Left renal pelvis (tissue), 4 donors: ENCODE measurements at regions not wholly inside any gene's neighbourhood (a gene's known extent, or its start where the extent isn't known, plus 50 kb on each side); places are given as distances from the start of the nearest gene placed in this dataset.

Experiments used
- DNase-seq, 4 donors: peaks; one replicate each; pipeline ENCODE4 v3.0.0-alpha.2; 2013; ENCODE audit warnings: low read depth in 4 of 4, low spot score in 3 of 4

GRCh38 chr11:108994887-108995286 lies 330.0 kb downstream of the DDX10 start:
- DNase-seq, result no peak

GRCh38 chr11:108997826-108998225 lies 333.0 kb downstream of the DDX10 start:
- DNase-seq, result no peak

- DNase-seq, result no peak
Measured at GRCh38 chr11:109000531-109000930, 335.7 kb downstream of the DDX10 start.

- DNase-seq, result no peak
Measured at GRCh38 chr11:109001585-109001984, 336.7 kb downstream of the DDX10 start.

- DNase-seq, result no peak
Measured at GRCh38 chr11:109012991-109013390, 348.1 kb downstream of the DDX10 start.

- no peak for DNase-seq
Measured at GRCh38 chr11:109015283-109015682, 350.4 kb downstream of the DDX10 start.

- no peak for DNase-seq
Measured at GRCh38 chr11:109016724-109017123, 351.9 kb downstream of the DDX10 start.

- no peak for DNase-seq
Measured at GRCh38 chr11:109017489-109017888, 352.6 kb downstream of the DDX10 start.

- no peak for DNase-seq
Measured at GRCh38 chr11:109018639-109019038, 353.8 kb downstream of the DDX10 start.

GRCh38 chr11:109019342-109019936 lies 354.6 kb downstream of the DDX10 start:
- DNase-seq, result no peak

GRCh38 chr11:109023036-109023435 lies 358.2 kb downstream of the DDX10 start:
- DNase-seq, result no peak

- no peak for DNase-seq
Measured at GRCh38 chr11:109026891-109027489, 362.1 kb downstream of the DDX10 start.

GRCh38 chr11:109027851-109028250 lies 363.0 kb downstream of the DDX10 start:
- no peak for DNase-seq

GRCh38 chr11:109029927-109030326 lies 365.1 kb downstream of the DDX10 start:
- DNase-seq, result no peak

- no peak for DNase-seq
Measured at GRCh38 chr11:109033627-109034338, 368.9 kb downstream of the DDX10 start.

- no peak for DNase-seq
Measured at GRCh38 chr11:109034339-109034696, 369.4 kb downstream of the DDX10 start.

- no peak for DNase-seq
Measured at GRCh38 chr11:109035284-109035683, 370.4 kb downstream of the DDX10 start.

GRCh38 chr11:109036011-109036410 lies 371.1 kb downstream of the DDX10 start:
- DNase-seq, result no peak

GRCh38 chr11:109037856-109038780 lies 373.2 kb downstream of the DDX10 start:
- DNase-seq, result no peak

- DNase-seq, result no peak
Measured at GRCh38 chr11:109039611-109040010, 374.7 kb downstream of the DDX10 start.

GRCh38 chr11:109040303-109040702 lies 375.4 kb downstream of the DDX10 start:
- no peak for DNase-seq
